H4 (cell line): ENCODE measurements at regions not wholly inside any gene's neighbourhood (a gene's known extent, or its start where the extent isn't known, plus 50 kb on each side); places are given as distances from the start of the nearest gene placed in this dataset.
"Not testable (repeated sequence)": the region's sequence is repeated elsewhere in the genome, so short reads cannot be mapped to it uniquely, and the experiment has no call there.

Experiments used
- DNase-seq: peaks from one replicate; pipeline ENCODE4 v3.0.0-alpha.2; 2015; ENCODE audit warnings: low spot score

- DNase-seq, result no peak
These were observed 562.0 kb downstream of the SMARCA1 start for GRCh38 chrX:128961290-128961689.

DNA sequence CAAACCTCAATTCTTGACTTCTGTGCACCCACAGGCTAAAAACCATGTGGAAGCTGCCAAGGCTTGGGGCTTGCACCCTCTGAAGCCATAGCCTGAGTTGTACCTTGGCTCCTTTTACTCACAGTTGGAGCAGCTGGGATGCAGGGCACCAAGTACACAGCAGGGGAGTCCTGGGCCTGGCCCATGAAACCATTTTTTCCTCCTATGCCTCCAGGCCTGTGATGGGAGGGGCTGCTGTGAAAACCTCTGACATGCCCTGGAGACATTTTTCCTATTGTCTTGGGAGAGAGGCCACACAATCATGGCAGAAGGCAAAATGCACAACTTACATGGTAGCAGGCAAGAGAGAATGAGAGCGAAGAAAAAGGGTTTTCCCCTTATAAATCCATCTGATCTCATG is 568.6 kb downstream of the SMARCA1 start:
- not testable (repeated sequence) for DNase-seq

- no peak for DNase-seq
These were observed 592.2 kb downstream of the SMARCA1 start for GRCh38 chrX:128931071-128931470.

GRCh38 chrX:128929271-128930057 is 593.8 kb downstream of the SMARCA1 start:
- no peak for DNase-seq

DNA sequence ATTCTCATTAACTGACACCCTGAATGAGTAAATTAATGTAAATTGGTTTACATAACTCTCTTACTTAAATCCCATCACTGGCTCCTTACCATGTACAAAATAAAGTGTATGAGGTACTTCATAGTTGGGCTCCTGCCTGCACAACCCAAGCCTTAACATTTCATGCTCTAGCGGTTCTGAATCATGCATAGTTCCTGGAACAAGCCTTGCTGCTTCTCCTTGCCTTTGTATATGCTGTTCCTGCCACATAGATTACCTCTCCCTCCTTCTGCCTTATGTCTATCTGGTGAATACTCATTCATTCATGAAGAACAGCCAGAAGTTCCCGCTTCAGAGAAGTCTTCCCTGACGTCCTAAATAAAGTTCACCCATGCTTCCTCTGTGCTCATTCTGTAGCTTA is 594.7 kb downstream of the SMARCA1 start:
- no peak for DNase-seq

GRCh38 chrX:128927363-128927762 is 595.9 kb downstream of the SMARCA1 start:
- no peak for DNase-seq

- no peak for DNase-seq
These were observed 616.5 kb downstream of the SMARCA1 start for GRCh38 chrX:128906753-128907152.

GRCh38 chrX:128901018-128901417 is 622.3 kb downstream of the SMARCA1 start:
- DNase-seq, result no peak

DNA sequence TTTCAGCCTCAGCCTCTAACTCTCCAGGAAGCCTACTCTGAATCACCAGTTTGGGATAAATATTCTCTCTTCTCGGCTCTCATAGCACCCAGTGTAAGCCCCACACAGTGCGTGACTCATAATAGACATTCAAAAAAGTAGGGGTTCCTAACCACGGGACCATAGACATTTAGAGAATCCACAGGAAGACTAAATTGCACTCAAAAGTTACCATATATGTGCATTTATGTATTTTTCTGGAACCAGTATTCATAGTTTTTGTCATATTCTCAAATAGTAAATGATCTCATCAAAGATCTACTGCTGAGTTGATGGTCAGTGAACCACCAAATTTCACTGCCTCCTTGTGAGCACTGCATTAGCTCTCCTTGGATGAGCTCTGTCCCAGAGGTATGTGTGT is 625.7 kb downstream of the SMARCA1 start:
- DNase-seq, result no peak

DNA sequence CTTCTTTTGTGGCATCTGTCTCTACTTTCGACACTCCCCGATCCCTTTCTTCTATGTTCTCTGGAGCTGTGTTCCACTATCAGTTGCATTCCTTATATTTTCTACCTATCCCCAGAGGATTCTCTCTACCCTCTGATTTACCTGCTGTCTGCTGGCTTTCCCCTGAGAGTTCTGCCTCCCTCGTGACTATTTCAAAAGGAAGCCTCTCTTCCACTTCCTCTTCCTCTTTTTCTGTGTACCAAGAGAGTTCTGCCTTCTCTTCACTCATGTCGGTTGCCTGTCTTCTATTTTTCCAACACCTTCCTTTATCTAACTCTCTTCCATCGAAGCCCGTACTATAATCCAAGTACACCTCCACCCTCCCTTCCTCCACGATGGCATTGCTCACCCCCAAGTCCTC is 631.7 kb downstream of the SMARCA1 start:
- DNase-seq, result no peak

DNA sequence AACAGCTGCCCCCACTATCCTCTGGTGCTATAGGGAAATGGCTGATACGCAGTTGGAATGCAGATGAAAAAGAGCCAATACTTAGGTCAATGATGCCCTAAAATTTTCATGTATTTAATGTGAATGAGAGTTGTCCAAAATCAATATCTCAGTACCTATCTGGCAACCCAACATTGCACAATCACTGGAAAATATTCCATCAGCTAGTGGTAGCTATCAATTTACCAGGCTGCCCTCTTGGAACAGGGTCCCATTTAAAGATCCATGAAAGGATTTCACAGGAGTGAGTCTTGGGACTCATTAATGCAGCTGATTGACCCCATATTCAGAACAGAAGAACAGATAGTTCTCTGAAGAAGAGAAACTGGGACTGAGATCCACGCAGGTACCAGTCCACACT is 638.9 kb downstream of the SMARCA1 start:
- DNase-seq, result no peak

- DNase-seq, result no peak
These were observed 639.6 kb downstream of the SMARCA1 start for GRCh38 chrX:128883650-128884049.

DNA sequence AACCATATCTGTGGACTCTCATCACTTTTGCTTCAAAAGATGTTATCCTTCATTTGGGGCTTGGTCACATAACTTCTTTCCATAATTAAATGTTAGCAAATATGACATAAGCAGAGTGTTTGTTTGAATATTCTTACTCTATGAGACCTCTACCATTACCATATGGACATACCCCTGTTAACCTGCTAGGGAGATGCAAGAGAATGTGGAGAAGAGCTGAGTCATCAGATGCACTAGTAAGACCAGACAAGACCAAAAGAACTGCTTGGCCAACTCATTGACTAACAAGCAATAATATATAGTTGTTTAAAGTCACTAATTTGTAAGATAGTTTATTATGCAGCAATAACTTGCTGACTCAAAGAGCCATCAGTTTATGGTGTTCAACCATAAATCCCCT is 652.9 kb downstream of the SMARCA1 start:
- DNase-seq, result no peak

DNA sequence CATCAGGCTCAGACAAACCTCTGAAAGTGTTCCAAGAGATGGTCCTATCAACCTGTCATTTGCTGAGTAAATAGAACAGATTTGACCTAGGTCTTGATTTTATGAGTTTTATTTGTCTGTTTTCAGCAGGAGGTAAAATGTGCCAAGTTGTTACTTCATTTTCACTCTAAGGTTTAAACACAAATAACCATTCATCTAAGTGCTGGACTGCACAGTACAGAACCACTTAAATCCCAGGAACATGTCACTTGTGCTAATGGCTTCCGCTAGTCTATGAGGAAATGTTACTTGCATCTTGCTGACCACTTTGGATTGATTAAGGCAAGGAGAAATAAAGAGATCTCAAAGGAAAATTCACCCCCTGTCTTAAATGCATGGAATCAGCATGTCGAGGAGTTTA is 660.7 kb downstream of the SMARCA1 start:
- no peak for DNase-seq

DNA sequence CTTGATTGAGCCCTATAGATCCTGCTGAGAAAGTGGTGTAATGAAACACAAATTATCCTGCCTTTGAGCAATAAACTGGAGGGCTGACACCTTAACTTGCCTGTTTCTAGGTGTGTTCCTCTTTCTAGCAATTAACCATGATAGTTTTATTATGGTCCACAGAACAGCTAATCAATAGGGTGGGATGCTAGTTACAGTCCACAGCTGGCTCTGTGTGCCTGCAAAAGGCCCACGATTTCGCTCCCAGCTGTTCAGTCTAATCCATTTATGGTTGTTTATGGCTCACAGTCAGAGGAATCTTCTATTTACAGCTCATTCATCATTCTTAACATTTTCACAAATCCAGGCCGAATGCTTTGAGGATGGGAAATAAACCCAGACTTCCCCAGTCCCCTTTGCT is 674.9 kb downstream of the SMARCA1 start:
- no peak for DNase-seq

DNA sequence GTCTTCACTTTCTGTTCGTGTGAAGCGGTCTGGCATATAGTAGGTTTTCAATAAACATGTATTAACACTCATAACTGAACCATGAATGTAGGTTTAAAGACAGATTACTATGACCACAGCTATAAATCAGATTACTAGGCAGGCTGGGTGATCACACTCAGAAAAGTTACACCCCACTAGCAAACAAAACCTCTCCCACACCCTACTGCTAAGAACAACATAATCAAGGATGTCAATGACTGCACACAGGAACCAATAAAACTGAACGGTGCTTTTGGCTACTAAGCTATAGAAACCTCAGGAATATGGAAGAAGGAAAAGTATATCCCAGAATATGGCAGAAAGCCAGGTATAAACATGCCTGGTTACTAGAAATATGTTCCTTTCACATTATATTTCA is 676.9 kb downstream of the SMARCA1 start:
- no peak for DNase-seq

DNA sequence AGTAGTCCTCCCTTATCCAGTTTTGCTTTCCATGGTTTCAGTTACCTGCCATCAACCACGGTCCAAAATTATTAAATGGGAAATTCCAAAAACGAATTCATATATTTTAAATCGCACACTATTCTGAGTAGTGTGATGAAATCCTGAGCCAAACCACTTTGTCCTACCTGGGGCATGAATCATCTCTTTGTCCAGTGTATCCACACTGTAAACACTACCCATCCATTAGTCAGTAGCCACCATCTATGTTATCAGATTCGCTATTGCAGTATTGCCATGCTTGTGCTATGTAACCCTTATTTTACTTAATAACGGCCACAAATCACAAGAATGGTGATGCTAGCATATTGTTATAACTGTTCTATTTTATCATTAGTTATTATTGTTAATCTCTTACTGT is 704.6 kb downstream of the SMARCA1 start:
- no peak for DNase-seq

DNA sequence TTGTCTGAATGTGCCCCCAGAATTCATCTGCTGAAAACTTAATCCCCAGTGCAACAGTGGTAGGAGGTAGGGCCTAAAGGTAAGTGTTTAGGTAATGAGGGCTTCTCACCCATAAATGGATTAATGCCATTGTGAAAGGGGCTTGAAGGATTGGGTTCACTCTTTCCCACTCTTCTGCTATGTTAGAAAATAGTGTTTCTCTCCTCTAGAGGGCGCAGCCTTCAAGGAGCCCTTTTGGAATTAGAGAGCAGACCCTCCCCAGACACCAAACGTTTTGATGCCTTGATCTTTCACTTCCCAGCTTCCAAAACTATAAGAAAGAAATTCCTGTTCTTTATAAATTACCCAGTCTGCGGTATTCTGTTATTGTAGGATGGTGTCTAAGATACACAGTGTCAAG is 706.4 kb downstream of the SMARCA1 start:
- no peak for DNase-seq

DNA sequence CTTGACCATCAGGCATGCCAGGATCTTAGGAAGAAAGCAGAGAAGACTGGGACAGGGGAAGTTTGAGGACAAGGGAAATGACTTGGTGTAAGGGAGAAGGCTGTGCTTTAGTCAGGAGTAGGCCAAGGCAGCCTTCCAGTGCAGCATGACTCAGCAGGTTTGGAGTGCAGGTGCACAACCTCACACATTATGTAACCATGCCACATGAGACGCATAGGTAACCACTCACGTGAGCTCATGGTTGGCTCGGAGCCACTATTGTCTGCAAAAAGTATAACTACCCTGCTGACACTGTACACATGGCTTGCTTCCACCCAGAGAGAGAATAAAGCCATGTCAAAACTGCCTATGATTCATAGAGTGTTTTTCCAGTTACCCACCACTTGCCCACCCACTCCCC is 715.9 kb downstream of the SMARCA1 start:
- peak; percentile 3 for DNase-seq

GRCh38 chrX:128805236-128805635 is 718.1 kb downstream of the SMARCA1 start:
- no peak for DNase-seq

DNA sequence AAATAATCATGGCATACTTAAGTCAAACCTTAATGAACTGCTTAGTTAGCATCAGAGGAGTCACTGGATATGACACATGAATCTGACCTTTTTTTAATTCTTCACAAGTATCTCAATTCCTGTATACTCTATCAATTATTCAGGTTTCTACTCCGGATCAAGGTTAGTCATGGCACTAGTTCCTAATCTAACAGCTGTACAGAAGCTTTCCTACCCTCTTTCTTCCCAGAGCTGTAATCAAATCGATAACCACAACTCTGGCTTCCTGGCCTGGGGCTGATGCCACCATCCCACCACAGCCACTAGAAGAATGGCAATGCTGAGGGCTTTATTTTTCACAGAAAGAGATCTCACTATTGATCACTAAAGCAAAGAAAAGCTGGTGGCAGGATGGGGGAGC is 718.5 kb downstream of the SMARCA1 start:
- DNase-seq, result no peak

GRCh38 chrX:128800138-128800537 is 723.2 kb downstream of the SMARCA1 start:
- DNase-seq, result no peak

DNA sequence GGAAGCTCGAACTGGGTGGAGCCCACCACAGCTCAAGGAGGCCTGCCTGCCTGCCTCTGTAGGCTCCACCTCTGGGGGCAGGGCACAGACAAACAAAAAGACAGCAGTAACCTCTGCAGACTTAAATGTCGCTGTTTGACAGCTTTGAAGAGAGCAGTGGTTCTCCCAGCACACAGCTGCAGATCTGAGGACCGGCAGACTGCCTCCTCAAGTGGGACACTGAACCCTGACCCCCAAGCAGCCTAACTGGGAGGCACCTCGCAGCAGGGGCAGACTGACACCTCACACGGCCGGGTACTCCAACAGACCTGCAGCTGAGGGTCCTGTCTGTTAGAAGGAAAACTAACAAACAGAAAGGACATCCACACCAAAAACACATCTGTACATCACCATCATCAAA is 730.9 kb upstream of the ACTRT1 start:
- not testable (repeated sequence) for DNase-seq

GRCh38 chrX:128781506-128781905 is 729.3 kb upstream of the ACTRT1 start:
- DNase-seq, result no peak
